A549 (cell line): ENCODE measurements at regions not wholly inside any gene's neighbourhood (a gene's known extent, or its start where the extent isn't known, plus 50 kb on each side); places are given as distances from the start of the nearest gene placed in this dataset.

Experiments
- CBX8 ChIP-seq: fragments of 200-600 bp; sonication (generic); IDR thresholded peaks from 2 replicates; pipeline ENCODE4 v1.6.1; 2016
- POLR2A ChIP-seq: IDR thresholded peaks from 2 replicates; pipeline ENCODE4 v1.6.1; 2012; ENCODE audit warnings: mild to moderate bottlenecking, low read length
- TF ChIP-seq, protein P1 (sequence below): fragments of >200 bp; sonication (Bioruptor Twin); formaldehyde crosslinking; IDR thresholded peaks from 3 replicates; pipeline ENCODE4 v1.5.1; 2016
- TF ChIP-seq, protein P2 (sequence below): fragments of 450-650 bp; IDR thresholded peaks from 2 replicates; pipeline ENCODE4 v1.6.1; 2014; ENCODE audit warnings: antibody characterized with exemption

DNA sequence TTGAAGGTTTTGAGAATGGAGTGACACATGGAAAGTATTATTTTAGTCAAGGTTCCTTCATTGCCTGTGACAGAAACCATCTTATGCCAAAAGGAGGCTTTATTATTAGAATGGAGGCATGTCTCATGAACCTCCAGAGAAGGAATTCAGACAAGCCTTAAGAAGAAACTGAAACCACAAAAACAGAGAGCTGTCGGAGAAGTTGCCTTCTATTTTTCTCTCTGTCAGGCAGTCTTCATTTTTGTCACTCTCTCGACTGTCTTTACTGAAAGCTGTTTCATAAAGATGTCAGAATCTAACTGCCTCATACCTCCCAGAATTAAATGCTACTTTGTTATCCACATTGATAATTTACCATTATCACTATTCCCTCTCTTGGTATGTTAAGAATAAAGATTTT, 434.7 kb upstream of the ADGRL4 start:
- TF ChIP-seq, protein P1, sequence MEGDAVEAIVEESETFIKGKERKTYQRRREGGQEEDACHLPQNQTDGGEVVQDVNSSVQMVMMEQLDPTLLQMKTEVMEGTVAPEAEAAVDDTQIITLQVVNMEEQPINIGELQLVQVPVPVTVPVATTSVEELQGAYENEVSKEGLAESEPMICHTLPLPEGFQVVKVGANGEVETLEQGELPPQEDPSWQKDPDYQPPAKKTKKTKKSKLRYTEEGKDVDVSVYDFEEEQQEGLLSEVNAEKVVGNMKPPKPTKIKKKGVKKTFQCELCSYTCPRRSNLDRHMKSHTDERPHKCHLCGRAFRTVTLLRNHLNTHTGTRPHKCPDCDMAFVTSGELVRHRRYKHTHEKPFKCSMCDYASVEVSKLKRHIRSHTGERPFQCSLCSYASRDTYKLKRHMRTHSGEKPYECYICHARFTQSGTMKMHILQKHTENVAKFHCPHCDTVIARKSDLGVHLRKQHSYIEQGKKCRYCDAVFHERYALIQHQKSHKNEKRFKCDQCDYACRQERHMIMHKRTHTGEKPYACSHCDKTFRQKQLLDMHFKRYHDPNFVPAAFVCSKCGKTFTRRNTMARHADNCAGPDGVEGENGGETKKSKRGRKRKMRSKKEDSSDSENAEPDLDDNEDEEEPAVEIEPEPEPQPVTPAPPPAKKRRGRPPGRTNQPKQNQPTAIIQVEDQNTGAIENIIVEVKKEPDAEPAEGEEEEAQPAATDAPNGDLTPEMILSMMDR: no peak
- no peak for TF ChIP-seq POLR2A
- no peak for TF ChIP-seq CBX8
- TF ChIP-seq, protein P2, sequence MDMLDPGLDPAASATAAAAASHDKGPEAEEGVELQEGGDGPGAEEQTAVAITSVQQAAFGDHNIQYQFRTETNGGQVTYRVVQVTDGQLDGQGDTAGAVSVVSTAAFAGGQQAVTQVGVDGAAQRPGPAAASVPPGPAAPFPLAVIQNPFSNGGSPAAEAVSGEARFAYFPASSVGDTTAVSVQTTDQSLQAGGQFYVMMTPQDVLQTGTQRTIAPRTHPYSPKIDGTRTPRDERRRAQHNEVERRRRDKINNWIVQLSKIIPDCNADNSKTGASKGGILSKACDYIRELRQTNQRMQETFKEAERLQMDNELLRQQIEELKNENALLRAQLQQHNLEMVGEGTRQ: no peak
